Lower lobe of right lung (tissue), 2 donors: ENCODE measurements at regions not wholly inside any gene's neighbourhood (a gene's known extent, or its start where the extent isn't known, plus 50 kb on each side); places are given as distances from the start of the nearest gene placed in this dataset.
A peak's percentile ranks its signal among the peaks of the same experiment; 100 is the strongest.

Experiments used
- ATAC-seq, 2 donors: fragments of 200-7000 bp; cut with Tn5 transposase; one replicate each; pipeline ENCODE4 v1.9.1; 2020 to 2022; ENCODE audit warnings: mild to moderate bottlenecking in 2 of 2, moderate library complexity in 2 of 2
- DNase-seq: peaks from one replicate; pipeline ENCODE4 v3.0.0-alpha.2; 2020
- H3K27ac ChIP-seq: fragments of 200-600 bp; one replicate; pipeline ENCODE4 v1.8.0; 2022
- H3K27me3 ChIP-seq: fragments of 200-600 bp; one replicate; pipeline ENCODE4 v1.8.0; 2022; ENCODE audit warnings: low read depth
- H3K36me3 ChIP-seq: fragments of 200-600 bp; one replicate; pipeline ENCODE4 v1.8.0; 2022; ENCODE audit warnings: mild to moderate bottlenecking
- H3K4me1 ChIP-seq: fragments of 200-600 bp; one replicate; pipeline ENCODE4 v1.8.0; 2022
- H3K4me3 ChIP-seq: fragments of 200-600 bp; one replicate; pipeline ENCODE4 v1.8.0; 2022; ENCODE audit warnings: mild to moderate bottlenecking
- H3K9me3 ChIP-seq: fragments of 200-600 bp; one replicate; pipeline ENCODE4 v1.8.0; 2022
- intact Hi-C: fragments of 100-400 bp; cut with DNase I; formaldehyde crosslinking; loops from one replicate; pipeline ENCODE4 v1.11.0; 2022
- TF ChIP-seq, protein P1 (sequence below): fragments of 200-600 bp; IDR thresholded peaks from one replicate; pipeline ENCODE4 v1.8.0; 2022; ENCODE audit warnings: antibody characterized with exemption, mild to moderate bottlenecking
- donor health status: DM: no; HTN: yes; CAD: no; lungs with severe emphysema.

DNA sequence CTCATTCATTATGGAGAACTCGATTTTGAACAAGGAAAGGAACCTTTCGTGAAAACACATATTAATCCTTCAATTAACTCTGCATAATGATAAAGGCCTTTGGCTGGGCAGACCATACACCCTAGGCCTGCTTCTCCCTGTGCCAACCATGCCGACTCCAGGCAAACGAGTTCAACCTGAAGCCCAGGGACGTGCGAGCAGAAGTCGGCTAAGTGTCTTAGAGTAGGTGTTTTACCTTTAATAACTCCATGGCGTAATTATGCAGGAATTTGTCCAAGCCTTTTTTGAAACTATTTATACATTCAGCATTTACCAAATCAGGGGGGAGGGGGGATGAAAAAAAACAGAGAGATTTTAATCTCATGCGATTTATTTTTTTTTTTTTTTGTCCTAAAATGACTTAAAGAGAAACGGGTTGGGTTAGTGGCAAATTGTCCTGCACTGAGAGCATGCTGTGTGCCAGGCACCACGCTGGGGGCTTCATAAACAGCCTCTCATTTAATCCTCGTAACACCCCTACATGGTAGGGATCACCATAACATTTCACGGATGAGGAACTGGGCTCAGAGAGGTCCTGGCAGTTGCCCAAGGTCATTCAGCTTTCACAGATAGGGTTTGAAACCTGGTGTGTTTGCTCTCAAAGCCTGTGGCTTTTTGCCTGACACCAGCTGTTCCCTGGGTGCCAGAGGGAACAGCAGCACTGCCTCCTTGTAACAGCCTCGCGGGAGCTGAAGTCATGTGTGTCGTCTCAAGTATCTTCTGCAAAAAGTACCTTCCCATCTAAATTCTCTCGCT, 423.9 kb downstream of the MN1 start:
- peak; percentile 50 to 51 for ATAC-seq

DNA sequence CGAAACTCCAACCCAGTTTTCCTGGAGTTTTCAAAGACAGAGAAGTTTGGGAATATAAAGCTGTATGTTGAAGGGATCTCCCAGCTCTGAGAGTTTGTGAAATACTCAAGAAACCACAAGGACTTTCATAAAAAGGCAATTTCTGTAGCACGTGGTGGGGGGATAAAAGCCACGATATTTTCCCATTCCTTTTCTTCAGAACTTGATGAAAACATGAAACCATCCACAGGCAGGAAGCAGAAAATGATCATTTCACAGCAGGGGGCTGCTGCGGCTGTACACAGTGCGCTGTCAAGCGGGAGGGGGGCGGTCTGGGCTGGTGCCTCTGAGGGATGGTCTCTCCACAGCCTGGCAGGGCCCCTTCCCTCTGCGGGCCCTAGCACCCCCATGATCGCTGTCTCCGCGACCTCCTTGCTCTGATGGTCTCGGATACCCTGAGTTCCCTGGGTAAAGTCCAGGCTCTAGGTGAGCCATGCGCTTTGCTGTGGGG, 423.2 kb downstream of the MN1 start:
- no peaks in the 10 kb centered on the region for H3K4me1 ChIP-seq
- no peak overlapping the region for H3K27ac ChIP-seq
- TF ChIP-seq, protein P1, sequence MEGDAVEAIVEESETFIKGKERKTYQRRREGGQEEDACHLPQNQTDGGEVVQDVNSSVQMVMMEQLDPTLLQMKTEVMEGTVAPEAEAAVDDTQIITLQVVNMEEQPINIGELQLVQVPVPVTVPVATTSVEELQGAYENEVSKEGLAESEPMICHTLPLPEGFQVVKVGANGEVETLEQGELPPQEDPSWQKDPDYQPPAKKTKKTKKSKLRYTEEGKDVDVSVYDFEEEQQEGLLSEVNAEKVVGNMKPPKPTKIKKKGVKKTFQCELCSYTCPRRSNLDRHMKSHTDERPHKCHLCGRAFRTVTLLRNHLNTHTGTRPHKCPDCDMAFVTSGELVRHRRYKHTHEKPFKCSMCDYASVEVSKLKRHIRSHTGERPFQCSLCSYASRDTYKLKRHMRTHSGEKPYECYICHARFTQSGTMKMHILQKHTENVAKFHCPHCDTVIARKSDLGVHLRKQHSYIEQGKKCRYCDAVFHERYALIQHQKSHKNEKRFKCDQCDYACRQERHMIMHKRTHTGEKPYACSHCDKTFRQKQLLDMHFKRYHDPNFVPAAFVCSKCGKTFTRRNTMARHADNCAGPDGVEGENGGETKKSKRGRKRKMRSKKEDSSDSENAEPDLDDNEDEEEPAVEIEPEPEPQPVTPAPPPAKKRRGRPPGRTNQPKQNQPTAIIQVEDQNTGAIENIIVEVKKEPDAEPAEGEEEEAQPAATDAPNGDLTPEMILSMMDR: no peak
- intact Hi-C loops: no loop called here
- DNase-seq (no peak), ATAC-seq (no peak)
- H3K36me3 ChIP-seq: no peaks in the 10 kb centered on the region
- peaks cover 7% of the 10 kb centered on the region for H3K27me3 ChIP-seq
- no peaks in the 10 kb centered on the region for H3K9me3 ChIP-seq
- H3K4me3 ChIP-seq: no peak overlapping the region

More for the DNA sequence above, 423.9 kb downstream of the MN1 start:
- no peak overlapping the region for H3K4me3 ChIP-seq
- no peaks in the 10 kb centered on the region for H3K36me3 ChIP-seq
- no peaks in the 10 kb centered on the region for H3K9me3 ChIP-seq
- H3K27me3 ChIP-seq: peaks cover under 1% of the 10 kb centered on the region
- DNase-seq: no peak
- TF ChIP-seq, protein P1: no peak
- intact Hi-C loops: no loop called here
- no peaks in the 10 kb centered on the region for H3K4me1 ChIP-seq
- H3K27ac ChIP-seq: no peak overlapping the region

DNA sequence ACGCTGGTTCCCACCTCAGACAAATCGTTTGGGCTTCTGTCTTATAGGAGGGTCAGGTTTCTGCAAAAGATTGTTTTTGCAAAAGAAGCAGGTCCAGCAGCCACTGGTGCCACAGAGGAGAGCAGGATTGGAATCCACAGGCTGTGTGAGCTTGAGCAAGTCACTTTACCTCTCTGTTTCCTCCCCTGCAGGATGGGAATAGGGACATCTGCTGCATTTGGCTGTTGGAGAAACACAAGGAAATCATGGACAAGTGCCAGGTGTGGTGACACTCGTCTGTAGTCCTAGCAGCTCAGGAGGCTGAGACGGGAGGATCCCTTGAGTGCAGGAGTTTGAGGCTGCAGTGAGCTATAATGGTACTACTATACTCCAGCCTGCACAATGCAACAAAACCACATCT, 422.6 kb downstream of the MN1 start:
- no peaks in the 10 kb centered on the region for H3K4me1 ChIP-seq
- intact Hi-C loops: no loop called here
- H3K4me3 ChIP-seq: no peak overlapping the region
- no peak overlapping the region for H3K27ac ChIP-seq
- no peaks in the 10 kb centered on the region for H3K36me3 ChIP-seq
- no peak for DNase-seq
- ATAC-seq: no peak
- H3K27me3 ChIP-seq: peaks cover 9% of the 10 kb centered on the region
- TF ChIP-seq, protein P1: no peak
- no peaks in the 10 kb centered on the region for H3K9me3 ChIP-seq

DNA sequence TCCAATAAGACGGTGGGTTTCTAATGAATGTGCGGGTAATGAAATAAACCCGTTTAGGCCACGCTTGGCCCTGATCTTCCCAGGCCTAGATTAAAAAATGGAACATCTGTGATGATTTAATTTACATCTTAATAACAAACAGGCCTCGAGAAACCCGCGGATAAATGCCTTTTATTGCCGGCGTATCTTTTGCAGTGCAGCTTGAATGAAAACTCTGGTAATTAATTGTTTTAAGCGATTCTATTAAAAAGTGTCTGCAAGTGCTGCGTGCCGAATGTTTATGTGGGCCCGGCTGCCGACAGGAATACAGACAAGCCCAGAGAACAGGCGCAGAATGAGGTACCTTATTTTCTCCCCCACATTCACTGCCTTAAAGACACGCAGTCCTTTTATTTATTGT, 420.7 kb downstream of the MN1 start:
- Histone ChIP-seq H3K27ac (no peak overlapping the region), H3K36me3 (no peaks in the 10 kb centered on the region), H3K9me3 (no peaks in the 10 kb centered on the region), H3K4me3 (no peak overlapping the region), H3K4me1 (no peaks in the 10 kb centered on the region), H3K27me3 (peaks cover 9% of the 10 kb centered on the region)
- intact Hi-C loops: no loop called here
- TF ChIP-seq, protein P1: no peak
- DNase-seq: no peak
- ATAC-seq: no peak

DNA sequence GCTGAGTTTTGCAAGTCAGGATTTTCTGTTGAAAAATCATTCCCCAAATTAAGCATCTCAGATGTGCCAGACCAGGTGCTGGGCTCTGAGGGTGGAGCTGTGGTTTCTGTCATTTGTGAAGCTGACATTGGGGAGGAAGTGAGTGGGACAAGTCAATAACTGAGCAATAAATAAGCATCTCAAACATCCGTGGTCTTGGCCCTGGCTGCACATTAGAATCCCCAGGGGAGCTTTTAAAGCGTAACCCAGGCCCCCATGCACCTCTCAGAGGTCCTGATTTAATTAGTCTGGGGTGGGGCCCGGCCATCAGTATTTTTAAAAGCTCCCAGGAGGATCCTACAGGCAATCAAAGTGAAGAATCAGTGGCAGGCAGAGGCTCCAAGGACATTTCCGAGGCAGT, 420.0 kb downstream of the MN1 start:
- Histone ChIP-seq H3K36me3 (no peaks in the 10 kb centered on the region), H3K9me3 (no peaks in the 10 kb centered on the region), H3K27me3 (peaks cover 9% of the 10 kb centered on the region), H3K4me3 (no peak overlapping the region), H3K27ac (no peak overlapping the region), H3K4me1 (no peaks in the 10 kb centered on the region)
- TF ChIP-seq, protein P1: no peak
- no peak for ATAC-seq
- DNase-seq: no peak
- intact Hi-C loops: no loop called here
